ENCODE measurements at regions not wholly inside any gene's neighbourhood (a gene's known extent, or its start where the extent isn't known, plus 50 kb on each side); places are given as distances from the start of the nearest gene placed in this dataset.

DNA sequence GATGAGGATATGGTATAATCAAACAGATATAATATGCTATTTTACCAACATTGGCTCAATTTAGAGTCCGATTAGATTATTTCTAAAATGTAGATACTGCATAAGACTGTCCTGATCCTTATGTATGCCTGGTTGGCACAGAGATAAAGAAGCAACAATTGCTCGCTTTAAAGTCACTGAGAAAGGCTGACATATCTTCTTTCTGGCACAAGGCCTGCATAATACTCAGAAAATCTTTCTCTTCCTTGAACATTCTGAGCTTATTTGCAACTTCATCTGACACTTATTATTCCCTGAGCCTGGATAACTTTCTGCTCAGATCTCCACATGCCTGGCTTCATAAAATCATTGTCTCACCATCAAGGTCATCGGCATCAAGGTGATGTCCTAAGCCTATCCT lies 219.3 kb upstream of the CDH9 start:
- no peaks in the 10 kb centered on the region for H3K79me2 ChIP-seq (ENCODE audit: low read length)
- H3K9me3 ChIP-seq (ENCODE audit: insufficient read depth, low read length): no peaks in the 10 kb centered on the region
- no peak overlapping the region for H2AFZ ChIP-seq (ENCODE audit: low read depth, low read length)

DNA sequence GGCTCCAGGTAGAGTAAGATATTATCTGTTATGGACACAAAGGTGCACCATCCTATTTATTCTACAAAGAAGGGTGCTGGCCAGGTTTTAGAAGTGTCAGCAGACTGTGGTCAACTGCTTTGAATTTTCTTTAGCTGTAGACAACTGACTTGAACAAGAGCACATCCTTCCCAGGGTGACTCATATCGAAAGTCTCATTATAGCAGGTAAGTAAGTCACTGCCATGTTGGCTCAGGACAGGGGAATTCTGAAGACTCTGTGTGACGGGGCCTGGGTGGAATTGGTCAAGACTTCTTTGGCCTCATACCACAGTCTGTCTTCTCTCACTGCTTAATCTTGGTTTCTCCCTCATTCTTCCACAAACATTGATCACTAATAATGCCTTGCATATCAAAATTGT lies 214.5 kb upstream of the CDH9 start:
- Histone ChIP-seq H3K4me1 (ENCODE audit: low read length) (peaks cover 4% of the 10 kb centered on the region; the same call in 1 of the 2 replicates), H3K9ac (ENCODE audit: low read length) (no peak overlapping the region), H4K20me1 (ENCODE audit: insufficient read depth, low read length) (no peaks in the 10 kb centered on the region), H3K79me2 (ENCODE audit: low read length) (no peaks in the 10 kb centered on the region), H3K36me3 (replicated peaks; ENCODE audit: low read depth, low read length) (no peaks in the 10 kb centered on the region), H3K4me2 (ENCODE audit: low read length) (no peak overlapping the region), H3K27me3 (ENCODE audit: low read depth, low read length) (no peaks in the 10 kb centered on the region), H3K4me3 (ENCODE audit: low read length) (no peak overlapping the region), H3K27ac (ENCODE audit: low read length) (no peak overlapping the region), H3K9me3 (ENCODE audit: insufficient read depth, low read length) (no peaks in the 10 kb centered on the region), H2AFZ (ENCODE audit: low read depth, low read length) (no peak overlapping the region)
- TF ChIP-seq EZH2phosphoT487 (IDR thresholded peaks at IDR 0.05; ENCODE audit: low read depth): no peak
- TF ChIP-seq, protein P1, sequence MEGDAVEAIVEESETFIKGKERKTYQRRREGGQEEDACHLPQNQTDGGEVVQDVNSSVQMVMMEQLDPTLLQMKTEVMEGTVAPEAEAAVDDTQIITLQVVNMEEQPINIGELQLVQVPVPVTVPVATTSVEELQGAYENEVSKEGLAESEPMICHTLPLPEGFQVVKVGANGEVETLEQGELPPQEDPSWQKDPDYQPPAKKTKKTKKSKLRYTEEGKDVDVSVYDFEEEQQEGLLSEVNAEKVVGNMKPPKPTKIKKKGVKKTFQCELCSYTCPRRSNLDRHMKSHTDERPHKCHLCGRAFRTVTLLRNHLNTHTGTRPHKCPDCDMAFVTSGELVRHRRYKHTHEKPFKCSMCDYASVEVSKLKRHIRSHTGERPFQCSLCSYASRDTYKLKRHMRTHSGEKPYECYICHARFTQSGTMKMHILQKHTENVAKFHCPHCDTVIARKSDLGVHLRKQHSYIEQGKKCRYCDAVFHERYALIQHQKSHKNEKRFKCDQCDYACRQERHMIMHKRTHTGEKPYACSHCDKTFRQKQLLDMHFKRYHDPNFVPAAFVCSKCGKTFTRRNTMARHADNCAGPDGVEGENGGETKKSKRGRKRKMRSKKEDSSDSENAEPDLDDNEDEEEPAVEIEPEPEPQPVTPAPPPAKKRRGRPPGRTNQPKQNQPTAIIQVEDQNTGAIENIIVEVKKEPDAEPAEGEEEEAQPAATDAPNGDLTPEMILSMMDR (IDR thresholded peaks at IDR 0.05; ENCODE audit: low read depth, low read length): no peak

More for the DNA sequence above, 219.3 kb upstream of the CDH9 start:
- H3K4me3 ChIP-seq (ENCODE audit: low read length): no peak overlapping the region
- peaks cover 3% of the 10 kb centered on the region; the same call in 1 of the 2 replicates for H3K4me1 ChIP-seq (ENCODE audit: low read length)
- no peak overlapping the region for H3K4me2 ChIP-seq (ENCODE audit: low read length)
- no peak overlapping the region for H3K9ac ChIP-seq (ENCODE audit: low read length)
- H3K36me3 ChIP-seq (replicated peaks; ENCODE audit: low read depth, low read length): no peaks in the 10 kb centered on the region
- no peak overlapping the region for H3K27ac ChIP-seq (ENCODE audit: low read length)
- no peaks in the 10 kb centered on the region for H3K27me3 ChIP-seq (ENCODE audit: low read depth, low read length)
- TF ChIP-seq, protein P1 (IDR thresholded peaks at IDR 0.05; ENCODE audit: low read depth, low read length): no peak
- no peak for TF ChIP-seq EZH2phosphoT487 (IDR thresholded peaks at IDR 0.05; ENCODE audit: low read depth)
- no peaks in the 10 kb centered on the region for H4K20me1 ChIP-seq (ENCODE audit: insufficient read depth, low read length)

- Histone ChIP-seq H3K4me2 (ENCODE audit: low read length) (no peak overlapping the region), H3K4me3 (ENCODE audit: low read length) (no peak overlapping the region), H4K20me1 (ENCODE audit: insufficient read depth, low read length) (no peaks in the 10 kb centered on the region), H3K4me1 (ENCODE audit: low read length) (peaks cover 9% of the 10 kb centered on the region), H3K36me3 (replicated peaks; ENCODE audit: low read depth, low read length) (no peaks in the 10 kb centered on the region), H3K9ac (ENCODE audit: low read length) (no peak overlapping the region), H3K9me3 (ENCODE audit: insufficient read depth, low read length) (no peaks in the 10 kb centered on the region), H3K27ac (ENCODE audit: low read length) (no peak overlapping the region), H3K79me2 (ENCODE audit: low read length) (no peaks in the 10 kb centered on the region), H2AFZ (ENCODE audit: low read depth, low read length) (no peak overlapping the region), H3K27me3 (ENCODE audit: low read depth, low read length) (no peaks in the 10 kb centered on the region)
- TF ChIP-seq, protein P1 (IDR thresholded peaks at IDR 0.05; ENCODE audit: low read depth, low read length): no peak
- TF ChIP-seq EZH2phosphoT487 (IDR thresholded peaks at IDR 0.05; ENCODE audit: low read depth): no peak
Observed at GRCh38 chr5:27242258-27242626, 203.9 kb upstream of the CDH9 start.

DNA sequence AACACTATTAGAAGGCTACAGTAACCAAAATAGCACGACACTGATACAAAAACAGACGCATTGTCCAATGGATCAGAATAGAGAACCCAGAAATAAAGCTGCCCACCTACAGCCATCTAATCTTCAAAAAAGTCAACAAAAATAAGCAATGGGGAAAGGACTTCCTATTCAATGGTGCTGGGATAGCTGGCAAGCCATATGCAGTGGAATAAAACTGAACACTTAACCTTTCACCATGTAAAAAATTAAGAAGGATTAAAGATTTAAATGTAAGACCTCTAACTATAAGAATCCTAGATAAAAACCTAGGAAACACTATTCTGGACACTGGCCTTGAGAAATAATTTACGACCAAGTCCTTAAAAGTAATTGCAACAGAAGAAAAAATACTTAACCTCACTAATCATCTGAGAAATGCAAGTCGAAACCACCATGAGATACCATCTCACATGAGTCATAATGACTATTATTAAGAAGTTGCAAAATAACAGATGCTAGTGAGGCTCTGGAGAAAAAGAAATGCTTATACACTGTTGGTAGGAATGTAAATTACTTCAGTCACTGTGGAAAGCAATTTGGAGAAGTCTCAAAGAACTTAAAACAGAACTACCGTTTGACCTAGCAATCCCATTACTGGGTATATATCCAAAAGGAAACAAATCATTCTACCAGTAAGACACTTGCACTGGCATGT lies 203.3 kb upstream of the CDH9 start:
- TF ChIP-seq, protein P1 (IDR thresholded peaks at IDR 0.05; ENCODE audit: low read depth, low read length): no peak
- no peak for TF ChIP-seq EZH2phosphoT487 (IDR thresholded peaks at IDR 0.05; ENCODE audit: low read depth)
- Histone ChIP-seq H4K20me1 (ENCODE audit: insufficient read depth, low read length) (no peaks in the 10 kb centered on the region), H3K79me2 (ENCODE audit: low read length) (no peaks in the 10 kb centered on the region), H3K36me3 (replicated peaks; ENCODE audit: low read depth, low read length) (no peaks in the 10 kb centered on the region), H3K4me3 (ENCODE audit: low read length) (no peak overlapping the region), H3K4me2 (ENCODE audit: low read length) (no peak overlapping the region), H3K27ac (ENCODE audit: low read length) (no peak overlapping the region), H3K27me3 (ENCODE audit: low read depth, low read length) (no peaks in the 10 kb centered on the region), H3K9me3 (ENCODE audit: insufficient read depth, low read length) (no peaks in the 10 kb centered on the region), H3K4me1 (ENCODE audit: low read length) (peaks cover 9% of the 10 kb centered on the region), H3K9ac (ENCODE audit: low read length) (no peak overlapping the region), H2AFZ (ENCODE audit: low read depth, low read length) (no peak overlapping the region)

Data from OCI-LY3 (cell line).